ENCODE measurements at regions not wholly inside any gene's neighbourhood (a gene's known extent, or its start where the extent isn't known, plus 50 kb on each side); places are given as distances from the start of the nearest gene placed in this dataset.

- TF ChIP-seq NR3C1 (CRISPR knock-in tag; IDR thresholded peaks at IDR 0.05): no peak
- no peak for TF ChIP-seq SP5 (CRISPR knock-in tag; IDR thresholded peaks at IDR 0.05; ENCODE audit: borderline replicate concordance, low read depth)
- TF ChIP-seq PHF20 (CRISPR knock-in tag; IDR thresholded peaks at IDR 0.05): no peak; the same call in 1 of the 2 replicates
- peak; percentile 25; the same call in 1 of the 2 replicates for TF ChIP-seq FOXK1 (CRISPR knock-in tag; IDR thresholded peaks at IDR 0.05; ENCODE audit: borderline replicate concordance, low read depth)
- no peak for TF ChIP-seq ZFP62 (CRISPR knock-in tag; IDR thresholded peaks at IDR 0.05)
- TF ChIP-seq ZNF431 (CRISPR knock-in tag; IDR thresholded peaks at IDR 0.05; ENCODE audit: borderline replicate concordance, low read depth): peak; percentile 72; the same call in 1 of the 2 replicates
- no peak for TF ChIP-seq LCORL (IDR thresholded peaks at IDR 0.05)
- TF ChIP-seq LCORL (CRISPR knock-in tag; IDR thresholded peaks at IDR 0.05): peak; percentile 74; the same call in 1 of the 2 replicates
- TF ChIP-seq FOXM1 (CRISPR knock-in tag; IDR thresholded peaks at IDR 0.05): no peak
- TF ChIP-seq NFYC (CRISPR knock-in tag; IDR thresholded peaks at IDR 0.05): 0 out of 2 replicates have a peak, but pooled peaks have one; percentile 14
- no peak for TF ChIP-seq KLF11 (CRISPR knock-in tag; IDR thresholded peaks at IDR 0.05)
- no peak for TF ChIP-seq MEIS2 (CRISPR knock-in tag; IDR thresholded peaks at IDR 0.05)
- TF ChIP-seq MAFG (CRISPR knock-in tag; IDR thresholded peaks at IDR 0.05): no peak
- TF ChIP-seq ZNF44 (CRISPR knock-in tag; IDR thresholded peaks at IDR 0.05): no peak
- peak; percentile 78 for TF ChIP-seq ZNF878 (CRISPR knock-in tag; IDR thresholded peaks at IDR 0.05)
- TF ChIP-seq, protein P1, sequence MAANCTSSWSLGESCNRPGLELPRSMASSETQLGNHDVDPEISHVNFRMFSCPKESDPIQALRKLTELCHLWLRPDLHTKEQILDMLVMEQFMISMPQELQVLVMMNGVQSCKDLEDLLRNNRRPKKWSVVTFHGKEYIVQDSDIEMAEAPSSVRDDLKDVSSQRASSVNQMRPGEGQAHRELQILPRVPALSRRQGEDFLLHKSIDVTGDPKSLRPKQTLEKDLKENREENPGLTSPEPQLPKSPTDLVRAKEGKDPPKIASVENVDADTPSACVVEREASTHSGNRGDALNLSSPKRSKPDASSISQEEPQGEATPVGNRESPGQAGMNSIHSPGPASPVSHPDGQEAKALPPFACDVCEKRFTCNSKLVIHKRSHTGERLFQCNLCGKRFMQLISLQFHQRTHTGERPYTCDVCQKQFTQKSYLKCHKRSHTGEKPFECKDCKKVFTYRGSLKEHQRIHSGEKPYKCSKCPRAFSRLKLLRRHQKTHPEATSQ (CRISPR knock-in tag; IDR thresholded peaks at IDR 0.05; ENCODE audit: borderline replicate concordance): no peak; the same call in 1 of the 2 replicates
- no peak for TF ChIP-seq ZNF761 (CRISPR knock-in tag; conservative IDR thresholded peaks at IDR 0.05)
- peak; percentile 63; the same call in 1 of the 2 replicates for TF ChIP-seq TARDBP (CRISPR knock-in tag; IDR thresholded peaks at IDR 0.05)
- TF ChIP-seq, protein P2, sequence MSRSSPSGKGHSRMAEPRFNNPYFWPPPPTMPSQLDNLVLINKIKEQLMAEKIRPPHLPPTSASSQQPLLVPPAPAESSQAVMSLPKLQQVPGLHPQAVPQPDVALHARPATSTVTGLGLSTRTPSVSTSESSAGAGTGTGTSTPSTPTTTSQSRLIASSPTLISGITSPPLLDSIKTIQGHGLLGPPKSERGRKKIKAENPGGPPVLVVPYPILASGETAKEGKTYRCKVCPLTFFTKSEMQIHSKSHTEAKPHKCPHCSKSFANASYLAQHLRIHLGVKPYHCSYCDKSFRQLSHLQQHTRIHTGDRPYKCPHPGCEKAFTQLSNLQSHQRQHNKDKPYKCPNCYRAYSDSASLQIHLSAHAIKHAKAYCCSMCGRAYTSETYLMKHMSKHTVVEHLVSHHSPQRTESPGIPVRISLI (CRISPR knock-in tag; IDR thresholded peaks at IDR 0.05; ENCODE audit: borderline replicate concordance): no peak
- no peak; the same call in 1 of the 2 replicates for TF ChIP-seq YEATS4 (CRISPR knock-in tag; IDR thresholded peaks at IDR 0.05; ENCODE audit: borderline replicate concordance)
- TF ChIP-seq, protein P3, sequence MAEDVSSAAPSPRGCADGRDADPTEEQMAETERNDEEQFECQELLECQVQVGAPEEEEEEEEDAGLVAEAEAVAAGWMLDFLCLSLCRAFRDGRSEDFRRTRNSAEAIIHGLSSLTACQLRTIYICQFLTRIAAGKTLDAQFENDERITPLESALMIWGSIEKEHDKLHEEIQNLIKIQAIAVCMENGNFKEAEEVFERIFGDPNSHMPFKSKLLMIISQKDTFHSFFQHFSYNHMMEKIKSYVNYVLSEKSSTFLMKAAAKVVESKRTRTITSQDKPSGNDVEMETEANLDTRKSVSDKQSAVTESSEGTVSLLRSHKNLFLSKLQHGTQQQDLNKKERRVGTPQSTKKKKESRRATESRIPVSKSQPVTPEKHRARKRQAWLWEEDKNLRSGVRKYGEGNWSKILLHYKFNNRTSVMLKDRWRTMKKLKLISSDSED (CRISPR knock-in tag; IDR thresholded peaks at IDR 0.05): no peak
- no peak for TF ChIP-seq HHEX (CRISPR knock-in tag; IDR thresholded peaks at IDR 0.05)
- no peak; the same call in 1 of the 2 replicates for TF ChIP-seq HMG20A (CRISPR knock-in tag; IDR thresholded peaks at IDR 0.05; ENCODE audit: borderline replicate concordance)
- TF ChIP-seq GATA4 (IDR thresholded peaks at IDR 0.05; ENCODE audit: borderline replicate concordance, low read depth): no peak; the same call in 1 of the 2 replicates
- peak; percentile 41; the same call in 1 of the 2 replicates for TF ChIP-seq ZNF558 (CRISPR knock-in tag; IDR thresholded peaks at IDR 0.05; ENCODE audit: borderline replicate concordance)
- TF ChIP-seq TBL1XR1 (IDR thresholded peaks at IDR 0.05; ENCODE audit: borderline replicate concordance, low read length, partially characterized antibody): no peak
- TF ChIP-seq, protein P4, sequence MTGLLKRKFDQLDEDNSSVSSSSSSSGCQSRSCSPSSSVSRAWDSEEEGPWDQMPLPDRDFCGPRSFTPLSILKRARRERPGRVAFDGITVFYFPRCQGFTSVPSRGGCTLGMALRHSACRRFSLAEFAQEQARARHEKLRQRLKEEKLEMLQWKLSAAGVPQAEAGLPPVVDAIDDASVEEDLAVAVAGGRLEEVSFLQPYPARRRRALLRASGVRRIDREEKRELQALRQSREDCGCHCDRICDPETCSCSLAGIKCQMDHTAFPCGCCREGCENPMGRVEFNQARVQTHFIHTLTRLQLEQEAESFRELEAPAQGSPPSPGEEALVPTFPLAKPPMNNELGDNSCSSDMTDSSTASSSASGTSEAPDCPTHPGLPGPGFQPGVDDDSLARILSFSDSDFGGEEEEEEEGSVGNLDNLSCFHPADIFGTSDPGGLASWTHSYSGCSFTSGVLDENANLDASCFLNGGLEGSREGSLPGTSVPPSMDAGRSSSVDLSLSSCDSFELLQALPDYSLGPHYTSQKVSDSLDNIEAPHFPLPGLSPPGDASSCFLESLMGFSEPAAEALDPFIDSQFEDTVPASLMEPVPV (CRISPR knock-in tag; IDR thresholded peaks at IDR 0.05): no peak
- no peak for TF ChIP-seq CHD4 (IDR thresholded peaks at IDR 0.05; ENCODE audit: borderline replicate concordance, low read length)
Observed at GRCh38 chr2:67954093-67954748, 108.6 kb downstream of the C1D start (continued).
